ENCODE measurements at regions not wholly inside any gene's neighbourhood (a gene's known extent, or its start where the extent isn't known, plus 50 kb on each side); places are given as distances from the start of the nearest gene placed in this dataset.

DNA sequence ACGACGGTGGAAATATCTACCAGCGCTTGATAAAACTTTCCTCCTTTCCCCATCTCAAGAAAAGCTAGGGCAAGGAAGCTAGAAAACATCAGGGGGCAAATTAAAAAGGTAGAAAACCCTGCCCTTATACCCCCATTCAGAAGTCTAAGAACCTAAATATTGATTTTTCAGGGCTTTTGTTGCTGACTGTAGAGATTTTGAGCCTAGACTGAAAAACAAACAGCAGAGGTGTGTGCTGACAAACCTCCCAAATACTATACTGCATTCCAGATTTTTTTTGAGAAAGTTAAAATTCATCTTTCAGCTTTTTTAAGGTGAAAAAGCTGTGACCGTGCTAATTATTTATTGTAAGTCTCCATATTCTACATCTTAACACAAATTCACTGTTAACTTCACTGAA is 478.3 kb upstream of the SOX5 start:
- TF ChIP-seq CTCF (IDR thresholded peaks at IDR 0.05) (no peak), EP300 (IDR thresholded peaks at IDR 0.05) (no peak), POLR2A (IDR thresholded peaks at IDR 0.05) (no peak)
